ENCODE measurements at regions not wholly inside any gene's neighbourhood (a gene's known extent, or its start where the extent isn't known, plus 50 kb on each side); places are given as distances from the start of the nearest gene placed in this dataset.
"Not testable (repeated sequence)": the region's sequence is repeated elsewhere in the genome, so short reads cannot be mapped to it uniquely, and the experiment has no call there.

DNA sequence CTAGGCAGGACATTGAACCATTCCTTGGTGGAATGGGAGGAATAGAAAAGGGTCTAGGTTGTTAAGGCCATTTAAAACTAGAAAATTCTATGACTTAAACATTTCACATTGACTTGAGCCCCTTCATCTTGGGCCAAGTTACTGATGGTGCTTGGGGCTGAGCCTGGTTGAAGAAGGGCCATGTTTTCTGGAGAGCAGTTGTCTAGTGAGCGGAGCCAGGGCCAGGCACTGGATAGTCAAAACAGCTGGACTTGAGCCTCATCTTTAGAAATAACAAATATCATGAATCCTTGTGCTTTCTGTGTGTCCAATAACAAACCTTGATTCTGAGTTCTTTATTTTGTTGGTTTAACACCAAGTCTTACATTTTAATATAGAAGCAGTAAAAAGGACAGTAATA lies 134.6 kb upstream of the TCF21 start:
- no peak for DNase-seq (ENCODE audit: low read depth in 2 of 2)

DNA sequence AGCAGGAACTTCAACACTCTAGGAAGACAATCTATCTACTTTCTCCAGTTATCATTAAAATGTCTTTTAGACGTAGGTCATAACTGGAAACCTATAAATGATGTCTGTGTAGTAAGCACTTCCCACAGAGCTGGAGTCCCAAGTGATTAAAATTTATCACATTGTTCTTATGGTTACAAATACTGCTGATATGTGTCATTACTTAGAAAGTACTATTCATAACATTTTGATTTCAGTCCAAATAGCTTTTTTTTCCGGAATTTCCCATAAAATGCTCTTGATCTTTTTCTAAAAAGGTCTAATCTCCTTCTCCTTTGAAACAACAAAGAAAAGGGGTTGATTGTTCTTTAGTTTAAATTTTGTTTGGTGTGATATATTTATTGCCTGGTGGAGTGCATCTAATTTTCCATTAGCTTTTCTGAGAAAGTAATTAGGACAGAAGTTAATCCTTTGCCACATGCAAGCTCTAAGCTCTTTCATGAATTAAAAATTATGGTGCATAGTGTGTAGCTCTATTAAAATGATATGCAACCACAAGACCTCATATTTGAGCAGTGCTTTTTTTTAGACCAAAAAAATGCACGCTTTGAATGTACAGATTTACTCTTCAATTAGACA lies 132.7 kb upstream of the TCF21 start:
- no peak for DNase-seq (ENCODE audit: low read depth in 2 of 2)

DNA sequence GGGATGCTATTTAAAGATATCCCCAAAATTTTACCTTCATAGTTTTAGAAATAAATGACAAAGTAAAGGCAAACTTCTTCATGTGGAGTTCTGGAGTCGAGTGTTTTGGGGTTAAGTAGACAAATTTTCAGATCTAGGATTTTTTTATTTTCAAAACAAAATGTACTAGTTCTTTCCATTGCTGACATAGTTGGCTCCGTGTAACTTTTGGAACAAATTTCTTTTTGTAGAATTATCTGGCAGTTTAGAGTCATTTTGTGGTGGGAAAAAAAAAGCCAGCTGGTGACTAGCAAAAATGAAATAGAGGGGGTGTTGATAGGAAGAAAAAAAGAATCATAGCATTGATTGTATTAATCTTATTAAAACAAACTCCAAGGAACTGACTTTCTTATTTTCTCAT lies 131.6 kb upstream of the TCF21 start:
- DNase-seq (ENCODE audit: low read depth in 2 of 2): no peak

DNA sequence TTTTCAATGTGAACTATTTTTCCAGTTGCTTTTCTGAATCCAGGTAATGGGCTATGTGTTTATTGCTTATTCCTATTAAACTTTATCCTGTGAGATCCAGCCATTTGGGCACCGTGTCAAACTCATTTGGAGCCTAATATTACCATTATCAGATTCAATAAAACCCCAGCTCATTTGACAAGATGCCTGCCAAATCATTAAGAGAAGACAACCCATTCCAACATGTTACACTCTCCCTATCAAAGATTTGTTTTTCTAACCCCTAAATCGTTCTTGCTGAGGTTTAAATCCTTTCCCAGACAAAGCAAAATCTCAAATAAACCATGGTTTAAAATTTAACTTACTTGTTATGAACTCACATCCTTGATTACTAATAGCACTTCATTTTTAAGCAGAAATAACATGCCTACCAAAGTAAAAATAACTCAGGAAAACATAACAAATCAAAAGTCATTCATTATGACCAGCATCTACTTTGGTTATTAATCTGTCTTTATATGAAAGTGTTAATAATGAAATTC lies 130.0 kb upstream of the TCF21 start:
- DNase-seq (ENCODE audit: low read depth in 2 of 2): no peak

DNA sequence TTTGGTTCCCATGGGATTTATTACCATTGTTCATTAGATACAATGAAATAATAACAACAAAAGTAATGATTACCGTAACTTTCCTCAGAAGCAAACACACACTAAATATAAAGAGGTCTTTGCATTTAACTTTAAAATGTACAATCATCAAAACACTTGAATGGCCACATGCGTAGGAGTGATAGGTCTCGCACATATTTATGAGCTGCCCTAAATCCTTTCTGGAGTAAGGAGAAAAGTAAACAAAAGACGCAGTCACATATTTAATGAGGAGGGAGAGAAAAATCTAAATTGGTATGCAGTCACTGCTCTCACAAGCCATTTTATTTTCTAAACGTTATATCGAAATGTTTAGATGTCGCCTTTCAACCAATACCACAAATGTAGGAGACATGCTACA lies 129.4 kb upstream of the TCF21 start:
- no peak for DNase-seq (ENCODE audit: low read depth in 2 of 2)

DNA sequence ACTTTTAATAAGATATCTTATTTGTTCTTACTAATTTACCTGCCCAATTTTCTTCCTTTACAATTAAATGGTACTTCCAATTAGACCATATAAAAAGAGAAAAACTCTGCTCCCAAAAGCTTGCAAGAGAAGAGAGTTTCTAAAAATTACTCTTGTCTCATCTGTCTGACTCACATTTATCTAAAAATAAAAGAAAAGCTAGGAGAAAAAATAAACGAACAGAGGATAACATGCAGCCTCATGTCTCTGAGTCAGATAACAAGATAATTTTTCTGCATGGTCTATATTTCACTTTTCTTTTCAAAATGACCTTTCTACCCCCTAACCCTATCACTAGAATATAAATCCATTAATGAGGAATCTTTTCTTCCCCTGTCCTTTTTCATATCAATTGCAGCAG lies 127.2 kb upstream of the TCF21 start:
- no peak for DNase-seq (ENCODE audit: low read depth in 2 of 2)

DNA sequence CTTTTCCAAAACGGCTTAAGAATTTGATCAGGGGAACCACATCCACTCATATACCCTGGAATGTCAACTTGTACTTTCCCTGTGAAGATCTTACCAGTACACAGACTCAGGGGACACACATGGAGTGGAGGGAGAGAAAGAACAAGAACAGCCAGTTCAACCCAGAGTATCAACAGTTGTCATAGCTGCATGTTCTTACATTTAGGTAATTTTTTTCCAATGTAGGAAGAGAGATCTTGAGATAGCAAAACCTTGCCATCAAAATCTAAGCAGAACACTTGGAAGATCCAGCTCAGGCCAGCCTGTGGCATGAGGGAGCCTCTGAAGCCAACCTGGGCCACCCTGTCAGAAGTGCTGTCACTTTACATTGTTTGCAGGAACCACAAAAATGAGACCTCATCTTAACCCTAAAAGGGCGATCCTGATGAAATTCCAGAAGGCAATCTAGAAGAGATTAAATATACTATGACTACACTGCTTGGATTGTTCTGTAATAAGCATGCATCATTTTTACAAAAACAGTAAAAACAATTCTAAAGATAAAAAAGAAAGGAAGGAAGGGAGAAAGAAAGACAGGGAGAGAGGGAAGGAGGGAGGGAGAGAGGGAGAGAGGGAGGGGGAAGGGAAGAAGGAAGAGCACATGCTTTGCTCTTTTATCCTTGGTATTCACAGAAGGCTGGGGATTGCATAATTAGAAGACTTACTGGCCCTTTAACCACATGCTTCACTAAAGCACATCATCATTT lies 124.7 kb upstream of the TCF21 start:
- DNase-seq (ENCODE audit: low read depth in 2 of 2): no peak

DNA sequence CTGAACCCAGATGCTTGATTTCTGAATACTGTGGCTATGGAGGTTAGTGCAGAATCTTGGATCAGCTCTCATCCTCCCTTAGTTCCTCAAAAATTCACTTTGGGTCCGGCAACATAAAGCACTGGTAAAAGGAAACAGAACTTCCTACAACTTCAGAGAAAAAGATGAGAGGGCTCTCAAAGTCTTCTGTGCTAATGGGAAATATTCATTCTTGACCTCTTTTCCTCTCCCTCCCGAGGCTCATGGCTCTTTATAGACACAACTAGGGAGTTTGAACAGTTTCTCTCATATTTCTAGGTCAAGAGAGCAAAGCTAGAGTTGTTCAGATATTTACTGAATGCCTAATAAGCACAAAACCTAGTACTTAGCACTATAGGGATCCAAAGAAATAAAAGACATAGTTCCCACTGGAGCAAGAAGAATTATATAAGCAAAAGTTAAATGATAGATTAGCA lies 124.1 kb upstream of the TCF21 start:
- no peak for DNase-seq (ENCODE audit: low read depth in 2 of 2)

DNA sequence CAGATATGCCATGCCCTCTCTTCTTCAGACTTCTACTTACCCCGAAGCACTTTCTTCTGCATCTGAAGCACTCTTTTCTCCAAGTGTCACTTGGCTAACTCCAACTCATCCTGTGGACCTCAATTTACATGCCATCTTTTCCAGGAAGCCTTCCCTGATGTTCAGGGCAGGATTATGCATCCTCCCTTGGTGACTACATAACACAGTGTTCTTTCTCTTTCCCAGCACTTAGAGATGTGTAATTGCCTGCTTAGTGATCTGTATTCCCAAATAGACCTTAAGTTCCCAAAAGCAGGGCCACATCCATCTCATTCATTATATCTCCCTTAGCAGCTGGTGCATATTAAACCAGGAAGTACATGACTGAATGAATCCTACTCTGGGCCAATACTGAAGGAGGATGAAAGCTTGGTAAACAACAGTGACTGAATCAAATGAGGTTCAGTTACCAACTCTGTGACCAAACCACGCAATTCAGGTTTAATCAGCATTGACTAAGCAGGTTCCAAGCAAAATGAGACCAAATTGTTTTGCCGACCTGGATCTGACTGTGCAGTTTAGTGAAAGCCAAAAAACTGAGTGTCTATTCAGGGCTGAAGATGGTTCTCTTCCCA lies 121.4 kb upstream of the TCF21 start:
- DNase-seq (ENCODE audit: low read depth in 2 of 2): no peak

DNA sequence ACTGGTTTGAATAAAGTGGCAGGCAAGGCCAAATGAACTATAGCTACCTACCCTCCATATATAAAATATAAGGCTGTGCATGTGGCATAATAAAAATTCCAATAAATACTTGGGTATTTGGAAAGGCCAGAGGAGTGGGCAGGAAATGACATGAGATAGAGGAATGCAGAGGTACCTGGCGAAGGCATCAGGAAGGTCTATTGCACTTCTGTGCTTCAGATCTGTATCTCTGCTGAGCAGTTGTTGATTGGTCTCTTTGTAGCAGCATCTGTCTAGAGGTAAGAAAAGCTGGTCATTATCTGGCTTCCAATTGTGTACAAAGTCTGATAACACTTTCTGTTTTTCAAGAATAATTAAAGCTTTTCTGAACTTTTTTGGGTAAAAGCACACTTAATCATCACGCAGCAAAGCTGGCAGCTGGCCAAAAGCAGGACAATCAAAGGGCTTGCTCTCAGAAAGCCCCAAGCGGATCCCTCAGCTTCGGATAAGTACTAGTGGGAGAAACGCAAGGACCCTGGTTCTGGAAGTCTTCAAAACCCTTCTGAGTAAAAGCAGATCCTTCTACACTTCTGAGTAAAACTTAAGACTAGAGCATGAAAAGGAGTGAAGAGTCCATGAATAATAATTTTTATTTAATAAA lies 120.1 kb upstream of the TCF21 start:
- DNase-seq (ENCODE audit: low read depth in 2 of 2): no peak

DNA sequence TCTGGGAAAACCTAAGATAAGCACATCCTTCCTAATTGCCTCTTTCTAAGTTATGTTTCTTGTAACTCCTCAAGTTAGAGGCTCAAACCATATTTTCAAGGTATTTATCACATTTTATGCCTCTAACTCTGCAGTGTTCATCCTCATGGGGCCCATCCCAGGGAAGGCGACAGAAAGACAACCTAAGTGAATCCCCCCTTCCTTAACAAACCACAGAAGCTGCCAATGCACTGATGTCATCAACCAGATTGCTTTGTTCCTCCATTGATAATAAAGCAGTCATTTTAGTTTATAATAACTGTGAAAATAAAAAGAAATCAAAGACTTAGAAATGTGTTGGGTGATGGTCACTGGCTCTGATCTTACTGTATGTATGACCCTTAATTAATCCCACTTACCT lies 119.5 kb upstream of the TCF21 start:
- no peak for DNase-seq (ENCODE audit: low read depth in 2 of 2)

DNA sequence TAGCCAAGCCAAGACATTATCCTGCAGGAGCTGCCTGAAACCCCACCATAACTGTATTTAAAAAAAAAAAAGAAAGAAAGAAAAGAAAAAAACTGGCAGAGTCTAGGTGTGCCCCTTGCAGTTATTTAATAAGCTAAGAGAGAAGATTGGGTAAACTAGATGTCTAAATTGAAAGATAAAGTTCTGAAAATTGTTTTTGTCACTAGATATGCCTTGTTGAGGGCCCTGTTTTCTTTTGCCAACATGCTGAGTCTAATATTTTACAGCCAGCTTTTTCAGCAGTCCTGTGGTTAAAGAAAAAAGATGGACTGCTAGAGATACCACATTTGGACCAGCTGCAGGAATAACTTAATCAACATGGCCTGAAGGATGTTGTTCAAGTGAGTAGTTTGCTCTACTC lies 116.3 kb upstream of the TCF21 start:
- no peak for DNase-seq (ENCODE audit: low read depth in 2 of 2)

DNA sequence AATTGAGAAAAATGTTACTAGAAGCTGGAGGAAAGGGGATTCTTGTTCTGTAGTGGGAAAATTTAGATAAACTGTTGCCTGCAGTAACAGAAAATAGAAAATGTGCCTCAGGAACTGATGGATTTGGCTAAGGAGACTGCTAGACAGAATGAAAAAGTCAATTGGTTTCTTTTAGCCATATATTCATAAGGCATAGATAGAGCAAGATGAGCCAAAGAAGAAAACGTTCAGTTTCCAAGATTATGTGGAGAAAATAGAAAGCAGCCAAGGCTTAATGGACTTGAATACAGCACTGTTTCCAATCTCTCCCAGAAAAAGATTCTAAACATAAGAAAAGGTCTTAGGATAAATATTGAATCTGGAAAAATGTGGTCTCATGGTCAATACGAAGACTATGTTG lies 115.1 kb upstream of the TCF21 start:
- no peak for DNase-seq (ENCODE audit: low read depth in 2 of 2)

DNA sequence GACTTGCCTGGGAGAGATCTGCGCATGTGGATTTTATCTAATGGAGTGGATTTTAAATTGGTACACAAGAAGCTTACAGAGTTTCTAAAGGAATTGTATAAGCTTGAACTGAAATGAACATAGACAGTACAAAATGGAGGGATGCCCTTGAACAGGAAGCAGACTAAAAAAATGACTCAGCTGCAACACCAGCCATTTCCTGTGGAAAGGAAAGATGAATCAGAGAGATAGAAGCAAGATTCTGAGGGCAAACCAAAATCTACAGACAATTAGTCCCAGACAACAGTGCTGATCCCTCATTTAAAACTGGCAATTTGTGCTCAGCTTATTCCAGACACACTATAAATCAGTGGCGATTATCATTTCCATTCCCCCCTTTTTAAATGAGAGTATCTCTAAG lies 114.6 kb upstream of the TCF21 start:
- no peak for DNase-seq (ENCODE audit: low read depth in 2 of 2)

DNA sequence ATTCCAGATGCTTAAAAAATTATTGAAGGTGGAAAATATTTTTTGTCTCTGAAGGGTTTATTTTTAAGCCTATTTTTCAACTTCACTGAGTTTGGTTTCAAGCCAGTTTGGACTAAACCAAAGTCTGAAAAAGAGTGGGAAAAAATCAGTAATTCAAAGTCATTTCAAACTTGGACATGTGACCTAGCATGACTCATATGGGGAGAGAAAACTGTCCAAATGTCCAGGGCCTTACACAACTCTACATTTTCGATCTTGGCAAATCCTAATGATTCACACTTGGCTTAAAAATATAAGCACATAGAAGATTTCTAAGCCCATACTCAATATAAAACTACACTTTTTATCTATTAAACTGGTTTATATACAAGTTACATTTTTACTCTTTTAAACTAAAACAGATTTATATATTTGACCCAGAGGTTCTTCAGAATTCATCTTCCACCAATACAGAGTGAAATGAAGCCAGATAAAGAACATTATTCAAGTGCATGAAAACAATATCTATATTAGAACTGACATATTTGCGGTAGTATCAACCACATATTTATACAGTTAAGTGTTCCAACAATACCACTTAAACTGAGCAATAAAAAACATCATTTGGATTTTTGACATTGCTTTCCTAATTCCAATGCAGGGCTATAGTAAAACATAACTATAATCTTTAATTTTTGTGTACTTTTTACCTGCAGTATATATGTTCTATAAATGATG lies 110.3 kb upstream of the TCF21 start:
- DNase-seq (ENCODE audit: low read depth in 2 of 2): no peak

DNA sequence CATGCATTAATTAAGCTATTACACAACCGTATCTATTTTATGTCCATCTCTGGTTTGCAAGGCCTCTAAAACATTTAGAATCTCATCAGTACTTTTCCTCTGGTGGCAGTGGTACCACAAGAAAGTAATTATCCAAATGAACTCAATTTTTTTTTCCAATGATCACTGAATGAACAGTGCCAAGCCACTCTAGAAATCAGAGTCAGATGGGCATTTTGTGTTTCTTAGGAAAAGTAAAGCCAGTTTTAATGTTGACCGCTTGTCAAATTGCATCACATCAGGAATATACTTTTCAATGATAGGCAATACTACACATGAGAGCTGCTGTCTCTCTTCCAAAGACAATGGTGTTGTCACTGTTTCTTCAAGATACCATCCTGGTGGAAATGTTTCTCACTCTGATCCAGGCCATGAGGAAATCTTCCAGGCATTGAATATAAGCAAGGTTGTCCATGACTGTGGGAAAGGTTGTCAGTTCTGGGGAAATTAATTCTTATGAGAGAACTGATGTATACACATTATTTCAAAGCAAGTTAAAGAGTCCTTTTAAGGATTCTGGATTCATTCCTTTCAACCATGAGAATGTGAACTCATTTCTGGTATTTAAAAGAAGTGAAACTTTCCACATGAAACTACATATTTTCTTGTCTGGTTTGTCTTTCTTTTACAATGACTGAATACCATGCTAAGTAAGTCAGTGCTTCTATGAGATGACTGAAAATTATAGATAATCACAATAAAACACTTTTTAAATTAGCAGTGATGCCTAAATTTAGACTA lies 108.8 kb upstream of the TCF21 start:
- DNase-seq (ENCODE audit: low read depth in 2 of 2): no peak

DNA sequence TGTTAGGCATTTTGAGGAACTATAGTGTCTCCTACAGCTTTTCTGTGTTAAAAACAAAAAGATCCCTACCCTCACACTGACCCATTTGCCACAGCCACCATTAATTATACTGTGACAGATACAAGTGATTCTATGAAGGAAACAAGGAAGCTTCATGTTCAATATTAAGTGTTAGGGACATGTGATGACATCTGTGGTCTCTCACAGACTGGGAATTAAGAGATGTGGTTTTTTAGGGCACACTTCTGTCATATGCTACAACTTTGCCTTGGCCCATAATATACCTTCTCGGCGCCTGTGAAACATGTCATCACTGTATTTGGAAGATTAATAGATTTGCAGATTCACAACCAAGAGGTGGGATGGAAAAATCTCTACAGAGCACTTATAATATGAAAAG lies 102.9 kb upstream of the TCF21 start:
- no peak for DNase-seq (ENCODE audit: low read depth in 2 of 2)

DNA sequence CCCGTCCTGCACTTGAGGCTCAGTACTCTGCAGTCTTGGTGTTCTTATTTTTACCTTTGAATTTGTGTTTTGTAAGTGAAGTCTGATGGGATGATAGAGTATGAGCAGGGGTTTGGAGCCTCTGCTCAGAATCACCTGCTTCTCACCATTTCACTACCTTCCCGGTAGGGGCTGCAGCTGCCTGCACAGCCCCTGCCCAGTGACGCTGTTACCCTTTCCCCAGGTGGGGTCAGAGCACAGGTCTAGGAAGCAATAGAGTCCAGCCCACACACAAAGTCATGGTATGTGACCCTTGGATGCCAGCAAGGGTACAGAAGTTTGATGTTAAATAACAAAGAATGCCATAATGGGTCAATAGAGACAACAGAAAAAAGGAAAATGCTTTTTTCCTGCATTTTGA lies 101.8 kb upstream of the TCF21 start:
- DNase-seq (ENCODE audit: low read depth in 2 of 2): no peak

DNA sequence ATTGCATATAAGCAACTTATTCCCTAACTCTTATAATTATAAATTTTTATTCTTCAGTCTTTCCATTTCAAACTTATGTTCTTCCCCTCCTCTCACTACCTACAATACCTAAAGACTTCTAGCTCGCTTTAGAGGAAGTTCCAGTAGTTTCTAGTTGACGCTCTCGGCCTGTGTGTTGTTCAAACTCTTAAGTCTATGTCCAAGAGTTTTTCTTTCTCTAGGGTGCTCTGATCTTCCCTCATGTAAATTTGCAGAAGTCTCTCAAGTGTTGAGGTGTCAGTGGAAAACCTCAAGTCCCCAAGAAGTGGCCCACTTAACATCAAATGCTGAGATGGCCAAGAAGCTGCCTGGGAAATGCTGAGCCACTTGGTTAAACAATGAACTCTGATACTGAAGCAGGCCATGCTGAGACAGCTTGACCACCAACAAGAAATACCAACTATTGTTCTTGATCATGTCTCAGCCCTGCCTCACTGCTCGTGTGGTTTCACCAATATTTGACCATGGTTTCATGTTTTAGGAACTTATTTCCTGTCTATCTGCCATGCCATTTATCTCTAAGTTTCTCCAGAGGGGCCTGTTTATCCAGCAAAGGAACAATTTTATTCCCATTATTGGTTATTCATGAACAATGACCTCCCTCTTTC lies 100.9 kb upstream of the TCF21 start:
- no peak for DNase-seq (ENCODE audit: low read depth in 2 of 2)

DNA sequence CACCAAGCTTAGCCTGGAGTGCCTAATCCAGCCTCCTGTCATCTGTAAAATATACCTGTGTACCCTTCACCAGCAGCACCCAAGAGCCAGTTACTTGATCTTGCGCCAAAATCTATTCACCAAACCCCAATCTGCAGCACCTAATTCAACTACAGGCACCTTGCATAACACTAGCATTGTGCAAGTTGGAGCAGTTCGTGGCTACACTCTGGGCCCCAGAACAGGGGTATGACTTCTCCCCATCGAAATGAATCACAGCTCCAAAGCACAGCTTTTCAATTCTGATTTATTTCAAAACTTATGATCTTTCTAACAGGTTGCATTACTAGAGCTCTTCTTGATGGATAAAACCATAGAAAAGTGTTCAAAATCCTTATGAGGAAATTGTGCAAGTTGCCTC lies 100.4 kb upstream of the TCF21 start:
- DNase-seq (ENCODE audit: low read depth in 2 of 2): no peak

DNA sequence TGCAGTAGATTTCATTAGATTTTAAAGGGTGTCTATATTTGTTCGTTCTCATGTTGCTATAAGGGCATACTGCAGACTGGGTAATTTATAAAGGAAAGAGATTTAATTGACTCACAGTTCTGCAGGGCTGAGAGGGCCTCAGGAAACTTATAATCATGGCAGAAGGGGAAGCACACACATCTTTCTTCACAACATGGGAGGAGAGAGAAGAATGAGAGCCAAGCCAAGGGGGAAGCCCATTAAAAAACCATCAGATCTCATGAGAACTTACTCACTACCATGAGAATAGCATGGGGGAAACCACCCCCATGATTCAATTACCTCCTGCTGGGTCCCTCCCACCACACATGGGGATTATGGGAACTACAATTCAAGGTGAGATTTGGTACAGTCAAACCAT lies 99.5 kb upstream of the TCF21 start:
- not testable (repeated sequence) for DNase-seq (ENCODE audit: low read depth in 2 of 2)
